Lung (tissue), 11 donors: ENCODE measurements at regions not wholly inside any gene's neighbourhood (a gene's known extent, or its start where the extent isn't known, plus 50 kb on each side); places are given as distances from the start of the nearest gene placed in this dataset.

Experiments
- ATAC-seq: fragments of 200-7000 bp; cut with Tn5 transposase; one replicate; pipeline ENCODE4 v1.9.1; 2020; ENCODE audit warnings: moderate number of reproducible peaks; ENCODE audit not compliant: insufficient read depth, low FRiP score
- DNase-seq, 3 donors: peaks; one replicate each; pipeline ENCODE4 v3.0.0-alpha.2; 2013 to 2017
- H3K27ac ChIP-seq, 2 donors: one replicate each; pipeline ENCODE4 v1.5.1; 2013; ENCODE audit warnings: mild to moderate bottlenecking in 2 of 2, moderate library complexity in 2 of 2, control low read depth in 1 of 2, inconsistent platforms in 1 of 2, low read depth in 1 of 2, low read length in 1 of 2
- H3K27me3 ChIP-seq, 3 donors: one replicate each; pipeline ENCODE4 v1.5.1; 2013; ENCODE audit warnings: low read length in 2 of 3; ENCODE audit not compliant: control insufficient read depth in 3 of 3, insufficient read depth in 3 of 3
- H3K36me3 ChIP-seq, 4 donors: one replicate each; pipeline ENCODE4 v1.5.1; 2013; ENCODE audit warnings: low read length in 4 of 4, mild to moderate bottlenecking in 1 of 4, moderate library complexity in 1 of 4; ENCODE audit not compliant: control insufficient read depth in 4 of 4, insufficient read depth in 4 of 4
- H3K4me1 ChIP-seq, 5 donors: one replicate each; pipeline ENCODE4 v1.5.1; 2013; ENCODE audit warnings: low read length in 5 of 5, mild to moderate bottlenecking in 2 of 5, moderate library complexity in 1 of 5; ENCODE audit not compliant: control insufficient read depth in 5 of 5, insufficient read depth in 5 of 5
- H3K4me3 ChIP-seq: one replicate; pipeline ENCODE4 v1.5.1; 2013; ENCODE audit warnings: mild to moderate bottlenecking, control low read depth, moderate library complexity
- H3K9ac ChIP-seq, 2 donors: one replicate each; pipeline ENCODE4 v1.5.1; 2013; ENCODE audit warnings: low read length in 2 of 2, control low read depth in 1 of 2; ENCODE audit not compliant: insufficient read depth in 1 of 2
- H3K9me3 ChIP-seq, 4 donors: one replicate each; pipeline ENCODE4 v1.5.1; 2013; ENCODE audit warnings: low read length in 3 of 4, mild to moderate bottlenecking in 1 of 4, moderate library complexity in 1 of 4; ENCODE audit not compliant: control insufficient read depth in 4 of 4, insufficient read depth in 3 of 4
- WGBS, 2 donors: extraction: QIAGEN DNeasy Blood & Tissue Kit; methylation state at CpG; one replicate each; pipeline ENCODE4 v1.1.7; 2013; 5-methylcytosine and 5-hydroxymethylcytosine counted together
- TF ChIP-seq, protein P1 (sequence below): IDR thresholded peaks from 2 replicates; pipeline ENCODE4 v1.5.1; 2012; ENCODE audit warnings: mild to moderate bottlenecking; ENCODE audit errors: control extremely low read depth, extremely low read depth
- donor health status: control.
- donor health status: control.
- donor health status: Bipolar disorder and iron deficiency.
- donor health status: healthy.
- donor health status: DM: yes; HTN: yes; CAD: no.

DNA sequence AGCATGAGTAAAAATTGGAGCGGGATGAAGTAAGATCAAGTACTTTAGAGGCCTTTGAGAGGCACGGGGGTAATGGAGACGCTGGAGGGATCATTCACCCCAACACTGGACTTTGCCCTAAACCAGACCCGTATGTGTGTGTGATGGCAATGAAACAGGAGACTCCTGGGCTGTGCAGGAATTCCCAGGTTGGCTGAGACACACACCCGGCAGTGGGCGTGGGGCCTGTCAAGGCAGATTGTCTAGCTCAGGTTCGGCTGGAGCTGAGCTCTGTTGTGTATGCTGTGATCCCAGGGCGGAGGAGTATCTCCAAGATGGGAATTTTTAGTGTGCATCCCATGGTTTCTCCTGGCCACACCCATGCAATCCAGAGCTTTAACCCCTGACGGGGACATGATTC lies 83.2 kb upstream of the MC2R start:
- Histone ChIP-seq H3K36me3 (no peaks in the 10 kb centered on the region), H3K4me1 (no peaks in the 10 kb centered on the region), H3K9me3 (peaks cover 0 to 4% (median 0%) of the 10 kb centered on the region in 4 donors), H3K27me3 (no peaks in the 10 kb centered on the region), H3K27ac (no peak overlapping the region), H3K9ac (no peak overlapping the region), H3K4me3 (no peak overlapping the region)
- DNase-seq (no peak), ATAC-seq (no peak)
- TF ChIP-seq, protein P1, sequence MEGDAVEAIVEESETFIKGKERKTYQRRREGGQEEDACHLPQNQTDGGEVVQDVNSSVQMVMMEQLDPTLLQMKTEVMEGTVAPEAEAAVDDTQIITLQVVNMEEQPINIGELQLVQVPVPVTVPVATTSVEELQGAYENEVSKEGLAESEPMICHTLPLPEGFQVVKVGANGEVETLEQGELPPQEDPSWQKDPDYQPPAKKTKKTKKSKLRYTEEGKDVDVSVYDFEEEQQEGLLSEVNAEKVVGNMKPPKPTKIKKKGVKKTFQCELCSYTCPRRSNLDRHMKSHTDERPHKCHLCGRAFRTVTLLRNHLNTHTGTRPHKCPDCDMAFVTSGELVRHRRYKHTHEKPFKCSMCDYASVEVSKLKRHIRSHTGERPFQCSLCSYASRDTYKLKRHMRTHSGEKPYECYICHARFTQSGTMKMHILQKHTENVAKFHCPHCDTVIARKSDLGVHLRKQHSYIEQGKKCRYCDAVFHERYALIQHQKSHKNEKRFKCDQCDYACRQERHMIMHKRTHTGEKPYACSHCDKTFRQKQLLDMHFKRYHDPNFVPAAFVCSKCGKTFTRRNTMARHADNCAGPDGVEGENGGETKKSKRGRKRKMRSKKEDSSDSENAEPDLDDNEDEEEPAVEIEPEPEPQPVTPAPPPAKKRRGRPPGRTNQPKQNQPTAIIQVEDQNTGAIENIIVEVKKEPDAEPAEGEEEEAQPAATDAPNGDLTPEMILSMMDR, result no peak
- WGBS, 2 donors, result 77 to 81% methylated on average over 9 of the region's 9 CpGs

GRCh38 chr18:13993730-13994129 lies 78.4 kb upstream of the MC2R start:
- TF ChIP-seq, protein P1, result no peak
- ATAC-seq (no peak), DNase-seq (no peak)
- no peak overlapping the region for H3K4me3 ChIP-seq
- no peaks in the 10 kb centered on the region for H3K27me3 ChIP-seq
- WGBS, 2 donors, result 68 to 76% methylated on average over 5 of the region's 5 CpGs
- no peaks in the 10 kb centered on the region for H3K36me3 ChIP-seq
- no peaks in the 10 kb centered on the region for H3K9me3 ChIP-seq
- no peak overlapping the region for H3K27ac ChIP-seq
- no peaks in the 10 kb centered on the region for H3K4me1 ChIP-seq
- H3K9ac ChIP-seq, result no peak overlapping the region

DNA sequence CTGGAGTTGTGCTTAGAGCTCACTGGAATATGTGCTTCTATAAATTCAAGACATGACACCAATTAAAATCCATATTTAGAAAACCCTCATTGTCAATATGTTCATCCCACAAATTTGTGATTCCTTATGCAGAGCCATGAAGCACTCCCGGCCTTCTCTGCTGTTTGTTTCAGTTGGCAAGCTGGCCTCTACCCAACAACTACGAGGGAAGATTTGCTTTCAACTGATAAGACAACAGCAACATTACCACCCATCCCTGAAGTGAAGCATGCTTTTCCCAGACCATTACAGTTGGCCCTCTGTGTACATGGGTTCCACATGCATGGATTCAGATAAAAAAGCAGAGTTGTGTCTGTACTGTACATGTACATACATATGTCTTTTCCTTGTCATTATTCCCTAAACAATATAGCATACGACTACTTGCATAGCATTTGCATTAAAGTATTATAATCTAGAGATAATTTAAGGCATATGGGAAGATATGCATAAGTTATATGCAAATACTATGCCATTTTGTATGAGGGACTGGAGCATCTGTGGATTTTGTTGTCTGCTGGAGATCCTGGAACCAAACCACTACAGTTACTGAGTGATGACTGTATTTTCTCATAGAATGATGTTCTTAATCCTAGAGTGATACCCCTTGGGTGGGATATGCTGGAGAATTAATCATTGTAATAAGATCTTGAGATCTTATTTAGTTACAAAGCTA lies 77.6 kb upstream of the MC2R start:
- H3K27me3 ChIP-seq, result no peaks in the 10 kb centered on the region
- no peak overlapping the region for H3K4me3 ChIP-seq
- WGBS, 2 donors, result 73 to 84% methylated on average over 3 of the region's 3 CpGs
- no peak overlapping the region for H3K27ac ChIP-seq
- DNase-seq (no peak), ATAC-seq (no peak)
- no peaks in the 10 kb centered on the region for H3K9me3 ChIP-seq
- TF ChIP-seq, protein P1, result no peak
- H3K36me3 ChIP-seq, result no peaks in the 10 kb centered on the region
- no peaks in the 10 kb centered on the region for H3K4me1 ChIP-seq
- H3K9ac ChIP-seq, result no peak overlapping the region

DNA sequence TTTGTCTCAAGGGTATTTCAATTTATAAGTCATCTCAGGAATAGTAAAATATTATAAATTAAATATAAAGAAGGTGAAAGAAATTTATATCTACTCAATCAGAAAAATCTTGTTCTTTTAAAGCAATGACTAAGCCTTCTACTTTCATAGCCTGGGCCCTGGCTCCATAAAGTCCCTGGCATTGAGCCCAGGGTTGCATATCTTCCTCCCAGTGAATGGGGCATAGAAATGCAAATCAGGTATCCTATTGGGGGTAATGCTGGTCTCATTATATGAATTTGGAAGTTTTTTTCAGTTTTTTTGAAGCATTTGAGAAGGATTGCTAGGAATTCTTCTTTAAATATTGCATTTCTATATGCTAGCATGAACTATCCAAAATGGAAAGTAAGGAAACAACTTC lies 73.9 kb upstream of the MC2R start:
- Histone ChIP-seq H3K4me3 (no peak overlapping the region), H3K36me3 (no peaks in the 10 kb centered on the region), H3K4me1 (no peaks in the 10 kb centered on the region), H3K27me3 (no peaks in the 10 kb centered on the region), H3K9ac (no peak overlapping the region), H3K9me3 (peaks cover 0 to 2% (median under 1%) of the 10 kb centered on the region in 4 donors), H3K27ac (no peak overlapping the region)
- ATAC-seq (no peak), DNase-seq (no peak)
- TF ChIP-seq, protein P1, result no peak
